HEK293T (cell line): ENCODE measurements at regions not wholly inside any gene's neighbourhood (a gene's known extent, or its start where the extent isn't known, plus 50 kb on each side); places are given as distances from the start of the nearest gene placed in this dataset.

ENCODE experiments used
- CTBP1 ChIP-seq: fragments of 450-650 bp; IDR thresholded peaks from 2 replicates; pipeline ENCODE4 v1.6.1; 2016; ENCODE audit warnings: borderline replicate concordance
- FOXA1 ChIP-seq: fragments of 450-650 bp; IDR thresholded peaks from 2 replicates; pipeline ENCODE4 v1.6.1; 2016; ENCODE audit warnings: mild to moderate bottlenecking
- SUZ12 ChIP-seq: fragments of 450-650 bp; IDR thresholded peaks from 2 replicates; pipeline ENCODE4 v1.6.1; 2016; ENCODE audit warnings: mild to moderate bottlenecking

GRCh38 chr9:105079457-105079856 lies 151.5 kb upstream of the ABCA1 start:
- no peak for TF ChIP-seq SUZ12
- TF ChIP-seq FOXA1: no peak
- TF ChIP-seq CTBP1: no peak
